Kasumi-1 (cell line): ENCODE measurements at regions not wholly inside any gene's neighbourhood (a gene's known extent, or its start where the extent isn't known, plus 50 kb on each side); places are given as distances from the start of the nearest gene placed in this dataset.
"Not testable (repeated sequence)": the region's sequence is repeated elsewhere in the genome, so short reads cannot be mapped to it uniquely, and the experiment has no call there.

ENCODE experiments used
- DNase-seq, 2 experiments: peaks; one replicate each; lab custom pipeline; 2025; lab: John Stamatoyannopoulos, UW

DNA sequence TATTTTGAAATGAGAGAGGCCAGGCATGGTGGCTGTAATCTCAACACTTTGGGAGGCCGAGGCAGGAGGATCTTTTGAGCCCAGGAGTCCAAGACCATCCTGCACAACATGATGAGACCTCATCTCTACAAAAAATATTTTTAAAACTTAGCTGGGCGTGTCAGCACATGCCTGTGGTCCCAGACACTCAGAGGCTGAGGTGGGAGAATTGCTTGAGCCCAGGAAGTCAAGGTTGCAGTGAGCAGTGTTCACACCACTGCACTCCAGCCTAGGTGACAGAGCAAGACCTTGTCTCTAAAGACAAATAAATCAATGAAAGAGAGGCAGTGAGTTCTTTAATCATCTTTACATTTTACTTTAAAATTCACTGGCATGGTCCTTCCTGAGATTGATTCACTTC lies 124.5 kb downstream of the DUSP6 start:
- DNase-seq = no peak

- DNase-seq = no peak
Observed at GRCh38 chr12:89225808-89226411, 126.4 kb downstream of the DUSP6 start.

- no peak for DNase-seq
Observed at GRCh38 chr12:89225401-89225800, 126.9 kb downstream of the DUSP6 start.

GRCh38 chr12:89222580-89222979 lies 129.7 kb downstream of the DUSP6 start:
- DNase-seq = not testable (repeated sequence)

- DNase-seq = no peak
Observed at GRCh38 chr12:89217472-89217871, 134.8 kb downstream of the DUSP6 start.

- DNase-seq = no peak
Observed at GRCh38 chr12:89216211-89216952, 135.9 kb downstream of the DUSP6 start.

DNA sequence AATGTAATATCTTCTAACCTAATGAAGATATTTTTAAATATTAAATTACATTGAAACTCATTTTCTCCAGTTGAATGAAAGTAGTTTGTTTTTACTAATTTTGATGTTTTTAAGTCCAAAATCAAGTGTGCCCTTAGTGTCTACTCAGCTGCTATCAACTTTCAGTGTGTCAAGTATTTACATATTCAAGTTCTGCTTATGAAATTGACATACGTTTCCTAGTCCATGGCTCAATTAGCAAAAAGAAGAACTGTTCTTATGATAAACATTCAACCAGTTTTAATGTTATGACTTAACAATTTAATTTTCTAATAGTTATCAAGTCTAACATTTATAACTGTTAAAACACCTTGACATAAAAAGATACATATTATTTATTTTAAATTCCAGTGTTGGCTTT lies 137.1 kb downstream of the DUSP6 start:
- peak in 1 of 2 experiments; percentile 14 for DNase-seq

- no peak for DNase-seq
Observed at GRCh38 chr12:89213747-89214146, 138.6 kb downstream of the DUSP6 start.

GRCh38 chr12:89213139-89213538 lies 139.2 kb downstream of the DUSP6 start:
- DNase-seq = no peak

DNA sequence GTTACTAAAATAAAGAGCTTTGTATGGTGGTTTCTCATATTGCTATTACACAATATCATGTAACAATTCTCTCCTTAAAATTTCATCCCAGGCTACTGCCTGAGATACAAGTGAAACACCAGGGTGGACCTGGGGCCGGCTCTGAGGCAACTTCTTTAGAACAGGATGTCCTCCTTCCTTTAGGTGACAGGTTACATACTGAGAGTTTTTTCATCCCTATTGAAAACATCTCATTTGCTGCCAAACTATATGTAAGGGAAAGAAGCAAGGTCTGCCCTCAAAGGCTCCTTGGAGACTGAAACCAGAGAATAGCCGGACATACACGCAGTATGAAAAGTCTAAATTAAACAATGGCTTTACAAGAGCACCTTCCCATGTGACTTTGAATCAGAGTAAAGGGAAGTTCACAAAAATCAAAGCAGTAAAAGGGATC lies 139.9 kb downstream of the DUSP6 start:
- no peak for DNase-seq

DNA sequence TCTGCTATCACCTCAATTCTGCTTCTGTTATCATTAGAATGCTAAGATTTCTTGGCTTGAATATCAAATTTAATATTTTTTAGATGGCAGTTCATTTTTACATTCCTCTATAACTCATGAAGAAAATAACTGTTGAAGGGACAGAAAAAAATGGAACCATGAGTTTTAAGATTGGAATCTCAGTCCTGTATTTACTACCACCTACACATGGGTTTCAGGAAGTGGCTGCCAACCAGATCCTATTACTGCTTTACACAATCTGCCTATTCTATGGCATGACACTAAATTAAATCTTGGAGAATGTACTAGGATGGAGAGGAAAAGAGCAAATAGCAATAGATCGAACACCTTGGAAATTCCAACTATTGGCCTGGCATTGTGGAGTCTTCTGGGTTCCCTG lies 140.8 kb downstream of the DUSP6 start:
- no peak for DNase-seq

DNA sequence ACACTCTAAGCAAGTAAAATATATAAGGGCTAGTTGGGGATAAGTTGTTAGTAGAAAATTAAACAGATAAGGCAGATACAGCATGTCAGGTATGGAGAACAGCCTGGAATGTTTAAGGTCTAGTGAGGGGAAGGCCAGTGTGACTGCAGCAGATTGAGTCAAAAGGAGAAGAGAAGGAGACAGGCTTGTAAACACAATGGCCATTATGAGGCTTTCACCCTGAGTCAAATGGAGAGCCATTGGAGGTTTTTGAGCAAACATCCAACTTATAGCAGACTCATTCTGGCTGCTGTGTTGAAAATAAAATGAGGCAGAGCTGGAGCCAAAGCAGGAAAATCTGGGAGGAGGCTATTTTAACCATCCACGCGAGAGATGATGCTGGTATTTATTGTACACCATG lies 142.0 kb downstream of the DUSP6 start:
- no peak for DNase-seq

GRCh38 chr12:89208661-89209096 lies 143.6 kb downstream of the DUSP6 start:
- no peak for DNase-seq

GRCh38 chr12:89206390-89206789 lies 145.9 kb downstream of the DUSP6 start:
- peak in 1 of 2 experiments; percentile 10 for DNase-seq

DNA sequence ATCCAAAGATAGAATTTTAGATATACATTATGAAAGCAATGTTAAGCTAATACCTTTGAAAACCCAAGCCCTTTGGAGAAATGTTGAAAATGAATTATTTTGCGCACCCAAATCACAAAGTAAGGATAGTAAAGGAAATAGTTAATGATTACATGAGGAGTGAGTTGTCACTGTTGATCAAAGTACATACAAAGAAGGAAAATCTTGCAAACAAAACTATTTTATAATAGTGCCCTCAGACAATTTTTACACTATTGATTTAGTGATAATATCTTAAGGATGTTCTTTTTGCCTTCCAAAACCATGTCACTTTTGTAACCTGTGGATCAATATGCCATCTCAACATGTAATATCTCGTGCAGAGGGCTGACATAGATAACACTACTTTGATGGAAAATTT lies 146.8 kb downstream of the DUSP6 start:
- DNase-seq = no peak

DNA sequence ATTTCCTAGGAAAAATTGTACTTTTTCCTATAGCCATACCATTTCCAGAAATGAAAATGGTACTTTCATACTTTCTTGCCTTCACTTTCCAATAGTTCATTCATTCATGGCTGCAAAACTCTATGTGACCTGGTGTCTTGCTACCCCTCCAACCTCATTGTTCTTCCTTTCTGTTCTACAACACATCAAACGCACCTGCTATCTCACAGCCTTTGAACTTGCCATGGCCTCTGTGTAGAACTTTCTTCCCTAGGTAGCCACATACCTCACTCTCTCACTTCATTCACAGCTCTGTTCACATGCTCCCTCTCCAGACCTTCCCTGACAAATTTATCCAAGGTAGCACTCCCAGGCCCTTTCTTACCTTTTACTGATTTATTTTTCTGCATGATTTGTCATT lies 149.2 kb downstream of the DUSP6 start:
- no peak for DNase-seq

DNA sequence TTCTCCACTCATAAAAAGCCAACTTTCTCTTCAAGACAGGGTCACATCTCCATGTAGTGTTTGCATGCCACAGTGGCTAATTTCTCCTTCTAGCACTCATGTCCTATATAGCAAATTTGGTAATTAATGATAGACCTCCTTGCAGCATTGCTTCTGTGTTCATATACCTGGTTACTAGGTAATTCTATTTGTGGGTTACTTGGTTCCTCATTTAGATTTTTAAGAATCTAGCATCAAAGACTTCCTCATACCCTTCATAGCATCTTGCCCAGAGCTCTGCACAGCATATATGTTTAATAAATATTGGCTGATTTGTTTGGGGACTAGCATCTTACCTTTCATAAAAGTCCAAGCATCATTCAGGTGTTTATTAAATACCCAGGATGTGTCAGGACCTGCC lies 152.1 kb downstream of the DUSP6 start:
- no peak for DNase-seq

GRCh38 chr12:89195470-89195869 lies 156.8 kb downstream of the DUSP6 start:
- DNase-seq = no peak

DNA sequence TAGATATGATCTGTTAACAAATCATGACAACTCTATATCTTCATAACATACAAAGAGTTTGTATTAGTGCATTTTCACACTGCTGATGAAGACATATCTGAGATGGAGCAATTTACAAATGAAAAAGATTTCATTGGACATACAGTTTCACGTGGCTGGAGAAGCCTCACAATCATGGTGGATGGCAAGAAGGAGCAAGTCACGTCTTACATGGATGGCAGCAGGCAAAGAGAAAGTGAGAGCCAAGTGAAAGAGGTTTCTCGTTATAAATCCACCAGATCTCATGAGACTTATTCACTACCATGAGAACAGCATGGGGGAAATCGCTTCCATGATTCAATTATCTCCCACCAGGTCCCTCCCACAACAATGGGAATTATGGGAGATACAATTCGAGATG lies 157.6 kb downstream of the DUSP6 start:
- no peak for DNase-seq

DNA sequence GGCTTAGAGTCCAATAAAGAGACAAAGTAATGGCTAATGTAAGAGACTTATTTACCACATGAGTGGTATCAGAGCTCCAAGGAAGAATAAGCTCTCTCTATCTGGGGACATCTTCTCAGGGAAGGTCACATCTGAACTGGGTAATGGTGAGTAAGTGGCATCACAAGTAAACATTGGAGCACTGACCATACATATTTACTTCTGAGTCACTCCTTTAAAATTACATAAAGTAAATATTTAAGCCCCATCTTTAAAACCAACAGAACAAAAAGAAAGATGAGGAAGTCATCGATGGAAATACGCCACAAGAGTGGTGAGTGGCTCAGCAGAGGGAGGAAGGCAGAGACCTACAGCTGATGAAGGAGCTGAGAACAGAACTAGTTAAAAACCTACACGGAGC lies 159.9 kb downstream of the DUSP6 start:
- DNase-seq = peak; percentile 28 to 42

DNA sequence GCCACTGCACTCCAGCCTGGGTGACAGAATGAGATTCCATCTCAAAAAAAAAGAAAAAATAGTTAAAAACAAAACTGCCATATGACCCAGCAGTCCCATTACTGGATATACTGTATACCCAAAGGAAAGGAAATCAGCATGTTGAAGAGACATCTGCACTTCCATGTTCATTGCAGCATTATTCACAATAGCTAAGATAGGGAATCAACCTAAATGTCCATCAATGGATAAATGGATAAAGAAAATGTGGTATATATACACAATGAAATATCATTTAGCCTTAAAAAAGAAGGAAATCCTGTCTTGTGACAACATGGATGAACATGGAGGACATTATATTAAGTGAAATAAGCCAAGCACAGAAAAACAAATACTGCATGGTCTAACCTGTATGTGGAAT lies 160.7 kb downstream of the DUSP6 start:
- DNase-seq = not testable (repeated sequence)

DNA sequence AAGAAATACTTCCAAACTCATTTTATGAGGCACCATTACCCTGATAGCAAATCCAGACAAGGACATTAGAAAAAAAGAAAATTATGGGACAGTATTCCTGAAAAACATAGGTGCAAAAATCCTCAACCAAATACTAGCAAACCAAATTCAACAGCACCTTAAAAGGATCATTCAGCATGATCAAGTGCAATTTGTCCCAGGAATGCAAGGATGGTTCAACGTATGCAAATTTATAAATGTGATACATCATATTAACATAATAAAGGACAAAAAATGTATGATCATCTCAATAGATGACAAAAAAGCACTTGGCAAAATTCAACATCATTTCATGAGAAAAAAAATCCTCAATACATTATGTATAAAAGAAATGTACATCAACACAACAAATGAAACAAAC lies 162.9 kb downstream of the DUSP6 start:
- no peak for DNase-seq

DNA sequence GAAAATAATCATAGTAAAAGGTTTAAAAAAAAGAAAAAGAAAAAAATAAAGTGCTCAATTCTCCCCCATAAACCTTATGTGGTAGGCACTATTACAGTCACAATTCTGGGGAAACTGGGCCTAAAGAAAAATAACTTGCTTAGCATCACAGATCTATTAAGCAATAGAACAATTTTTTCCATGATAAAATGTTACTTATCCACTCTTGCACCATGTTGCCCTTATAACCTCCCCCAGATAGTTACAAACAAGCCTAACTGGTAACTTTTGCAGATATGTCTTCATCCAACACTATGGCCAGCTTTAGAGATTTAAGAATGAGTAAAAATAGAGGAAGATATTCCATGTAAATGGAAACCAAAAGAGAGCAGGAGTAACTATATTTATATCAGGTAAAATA lies 164.8 kb downstream of the DUSP6 start:
- no peak for DNase-seq

GRCh38 chr12:89185889-89186288 lies 166.4 kb downstream of the DUSP6 start:
- no peak for DNase-seq
